ENCODE measurements at regions not wholly inside any gene's neighbourhood (a gene's known extent, or its start where the extent isn't known, plus 50 kb on each side); places are given as distances from the start of the nearest gene placed in this dataset.
A peak's percentile ranks its signal among the peaks of the same experiment; 100 is the strongest.
"Not testable (repeated sequence)": the region's sequence is repeated elsewhere in the genome, so short reads cannot be mapped to it uniquely, and the experiment has no call there.

DNA sequence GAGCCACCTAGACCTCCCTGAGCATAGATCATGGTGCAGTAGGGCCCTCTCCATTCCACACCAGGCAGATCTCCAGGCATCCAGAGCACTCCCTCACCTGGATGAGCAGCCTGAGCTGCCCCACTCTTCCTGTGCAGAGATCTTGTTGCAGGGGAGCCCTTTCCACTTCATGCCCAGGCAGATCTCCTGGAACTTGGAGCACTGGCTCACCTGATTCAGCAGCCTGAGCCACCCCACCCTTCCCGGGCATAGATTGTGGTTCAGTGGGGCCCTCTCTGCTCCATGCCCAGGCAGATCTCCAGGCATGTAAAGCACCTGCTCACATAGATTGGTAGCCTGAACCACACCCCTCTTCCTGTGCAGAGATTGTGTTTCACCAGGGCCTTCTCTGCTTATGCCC lies 78.0 kb downstream of the SEC16B start:
- DNase-seq = no peak

- no peak for DNase-seq
These were observed 79.4 kb downstream of the SEC16B start for GRCh38 chr1:177890479-177890878.

GRCh38 chr1:177884479-177885021 lies 85.3 kb downstream of the SEC16B start:
- no peak for DNase-seq

GRCh38 chr1:177883581-177883980 lies 86.3 kb downstream of the SEC16B start:
- DNase-seq = no peak

- no peak for DNase-seq
These were observed 89.4 kb downstream of the SEC16B start for GRCh38 chr1:177880339-177880891.

GRCh38 chr1:177877086-177877485 lies 92.8 kb downstream of the SEC16B start:
- no peak for DNase-seq

DNA sequence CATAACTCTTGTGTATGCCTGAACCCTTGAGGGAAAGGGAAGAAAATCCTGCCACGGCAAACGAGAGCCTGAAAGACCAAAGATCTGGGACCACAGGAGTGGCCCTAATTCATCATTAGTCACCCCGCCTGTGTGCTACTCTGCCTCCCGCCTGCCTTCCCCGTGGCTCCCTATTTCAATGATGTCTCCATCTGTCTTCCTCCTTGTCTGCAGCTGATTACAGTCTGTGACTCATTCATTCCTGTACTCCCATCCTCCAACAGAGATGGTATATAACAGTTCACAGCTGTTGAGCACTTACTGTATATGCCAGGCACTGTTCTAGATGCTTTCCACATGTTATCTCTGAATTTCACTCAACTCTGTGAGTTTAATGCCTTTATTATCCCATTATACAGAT lies 96.6 kb downstream of the SEC16B start:
- DNase-seq = no peak

- peak; percentile 51 for DNase-seq
These were observed 97.5 kb downstream of the SEC16B start for GRCh38 chr1:177872308-177872900.

DNA sequence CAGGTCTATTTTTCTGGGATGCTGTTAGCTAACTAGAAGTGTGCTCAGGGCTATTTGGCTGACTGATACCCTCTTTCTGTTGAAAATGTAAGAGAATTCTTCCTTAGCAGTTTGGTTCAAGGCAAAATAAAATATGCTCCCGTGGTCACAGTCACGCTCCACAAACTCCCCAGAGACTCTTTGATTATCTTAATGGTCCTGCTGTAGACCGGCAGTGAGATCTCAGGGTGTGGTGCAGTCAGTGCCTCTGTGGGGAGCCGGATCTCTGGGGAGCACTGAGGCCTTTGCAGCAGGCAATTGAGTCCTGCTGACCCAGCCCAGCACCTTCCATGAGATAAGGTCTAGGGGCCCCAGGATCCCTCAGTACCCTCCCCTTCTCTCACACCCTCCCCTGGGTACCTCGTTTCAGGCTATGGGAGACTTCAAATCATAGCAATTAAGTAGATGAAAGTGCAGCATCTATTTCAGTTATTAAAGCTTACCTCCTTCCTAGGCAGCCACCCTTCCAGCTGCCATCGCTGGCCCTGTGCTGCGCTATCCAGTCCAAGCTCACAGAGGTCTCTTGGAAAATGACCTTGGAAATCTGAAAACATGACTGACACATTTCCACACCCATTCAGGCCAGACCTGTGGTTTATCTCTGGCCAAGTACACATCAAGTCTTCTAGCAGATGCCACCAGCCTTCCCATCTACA lies 98.1 kb downstream of the SEC16B start:
- DNase-seq = no peak

- no peak for DNase-seq
These were observed 100.3 kb downstream of the SEC16B start for GRCh38 chr1:177869586-177869985.

- DNase-seq = not testable (repeated sequence)
These were observed 100.8 kb downstream of the SEC16B start for GRCh38 chr1:177869011-177869410.

DNA sequence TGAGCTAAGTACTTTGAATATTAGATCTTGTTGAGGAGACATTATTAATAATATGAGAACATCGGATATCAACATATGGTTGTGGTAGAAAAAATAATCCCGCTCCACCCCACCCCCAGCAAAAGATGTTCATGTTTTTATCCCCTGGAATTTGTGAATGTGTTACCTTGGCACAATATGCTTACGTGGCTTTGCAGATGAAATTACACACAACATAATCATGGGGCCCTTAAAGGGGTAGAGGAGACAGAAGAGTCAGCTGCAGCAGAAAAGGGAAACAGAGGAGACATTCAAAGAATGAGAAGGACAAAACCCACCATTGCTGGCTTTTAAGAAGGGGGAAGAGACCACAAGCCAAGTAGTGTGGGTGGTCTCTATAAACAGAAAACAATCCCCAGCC lies 104.1 kb downstream of the SEC16B start:
- no peak for DNase-seq

- DNase-seq = no peak
These were observed 105.1 kb downstream of the SEC16B start for GRCh38 chr1:177864538-177865305.

DNA sequence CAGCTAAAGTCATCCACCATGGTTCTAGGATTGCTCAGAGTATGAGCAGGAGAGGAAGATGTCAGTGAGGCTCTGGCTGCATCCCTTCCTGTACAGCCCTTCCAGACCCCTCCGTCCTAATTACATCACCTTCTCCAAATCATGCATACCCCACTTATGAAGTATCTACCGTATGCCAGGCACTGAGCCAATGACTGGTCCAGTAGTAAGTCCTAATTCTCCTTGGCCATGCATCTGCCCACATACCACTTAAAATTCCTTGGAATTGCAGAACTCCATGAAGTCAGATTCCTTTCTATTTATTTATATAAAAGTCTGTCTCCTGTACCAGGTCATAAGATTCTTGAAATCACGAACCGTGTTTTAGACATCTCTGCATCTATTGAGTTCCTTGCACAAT lies 106.1 kb downstream of the SEC16B start:
- no peak for DNase-seq

- no peak for DNase-seq
These were observed 106.9 kb downstream of the SEC16B start for GRCh38 chr1:177862916-177863315.

DNA sequence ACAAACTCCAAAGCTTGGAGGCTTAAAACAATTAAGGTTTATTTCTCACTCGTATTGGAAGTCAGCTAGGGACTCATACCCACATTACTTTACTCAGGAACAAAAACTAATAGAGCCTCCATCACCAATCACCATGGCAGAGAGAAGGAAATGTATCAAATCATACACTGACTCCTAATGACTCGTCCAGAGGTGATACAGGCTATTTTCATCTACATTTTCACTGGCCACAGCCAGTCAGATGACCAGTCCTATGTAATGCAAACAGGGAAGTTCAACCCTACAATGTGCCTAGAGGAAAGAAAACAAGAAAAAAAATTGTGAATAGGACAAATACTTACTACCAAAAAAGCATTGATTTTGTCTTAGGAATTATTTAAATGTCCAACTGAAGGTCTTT lies 110.3 kb downstream of the SEC16B start:
- DNase-seq = no peak

- DNase-seq = peak; percentile 24
These were observed 111.5 kb downstream of the SEC16B start for GRCh38 chr1:177858332-177858821.

DNA sequence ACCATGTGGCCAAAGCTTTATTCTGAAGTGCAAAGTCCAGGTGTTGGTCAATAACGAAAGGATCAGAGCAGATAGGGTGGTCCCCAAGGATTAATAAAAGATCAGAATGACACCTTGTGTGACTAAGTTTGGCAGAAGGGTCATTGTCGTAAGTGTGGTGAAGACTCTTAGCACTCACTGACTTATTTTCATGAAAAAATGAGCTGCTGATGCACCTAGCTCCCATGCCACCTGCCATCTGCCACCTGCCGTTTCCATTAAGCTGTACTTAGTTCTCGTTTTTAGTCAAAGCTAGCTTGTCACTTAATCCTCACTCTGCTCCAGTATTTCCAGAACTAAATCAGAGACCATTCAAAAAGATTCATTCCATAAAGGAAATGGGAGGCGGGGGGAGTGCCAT lies 112.6 kb downstream of the SEC16B start:
- DNase-seq = no peak

GRCh38 chr1:177854951-177855350 lies 114.9 kb downstream of the SEC16B start:
- no peak for DNase-seq

GRCh38 chr1:177849579-177850290 lies 120.1 kb downstream of the SEC16B start:
- no peak for DNase-seq

DNA sequence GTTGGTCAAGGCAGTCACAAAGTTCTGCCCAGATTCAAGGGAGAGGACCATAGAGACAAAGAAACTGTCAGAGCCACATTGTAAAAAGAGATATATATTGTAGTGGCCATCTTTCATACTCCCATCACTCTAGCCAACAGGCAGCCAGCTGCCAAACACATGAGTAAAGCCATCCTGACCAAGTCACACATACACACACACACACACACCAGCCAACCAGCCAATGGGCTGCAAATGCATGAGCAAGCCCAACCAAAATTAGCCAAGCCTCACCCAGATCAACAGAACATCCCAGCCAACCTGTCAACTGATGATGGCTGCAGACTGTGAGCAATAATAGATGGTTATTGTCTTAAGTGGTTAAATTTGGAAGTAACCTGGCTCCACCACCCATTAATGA lies 120.7 kb downstream of the SEC16B start:
- DNase-seq = no peak

GRCh38 chr1:177848577-177848976 lies 121.3 kb downstream of the SEC16B start:
- no peak for DNase-seq

- no peak for DNase-seq
These were observed 122.0 kb downstream of the SEC16B start for GRCh38 chr1:177847843-177848242.

Measured in COR-L47 (cell line).